22Rv1 (cell line): ENCODE measurements at regions not wholly inside any gene's neighbourhood (a gene's known extent, or its start where the extent isn't known, plus 50 kb on each side); places are given as distances from the start of the nearest gene placed in this dataset.

Experiments used
- H3K27ac ChIP-seq: fragments of 450-650 bp; 2 replicates; pipeline ENCODE4 v1.5.1; 2017
- CTCF ChIP-seq: fragments of 450-650 bp; IDR thresholded peaks from 2 replicates; pipeline ENCODE4 v1.5.1; 2017; ENCODE audit warnings: mild to moderate bottlenecking
- ZFX ChIP-seq: fragments of 450-650 bp; IDR thresholded peaks from 2 replicates; pipeline ENCODE4 v1.6.1; 2017; ENCODE audit warnings: antibody characterized with exemption, borderline replicate concordance

GRCh38 chr2:41782306-41783158, 265.3 kb upstream of the PKDCC start:
- TF ChIP-seq CTCF (peak; percentile 74), ZFX (no peak)

DNA sequence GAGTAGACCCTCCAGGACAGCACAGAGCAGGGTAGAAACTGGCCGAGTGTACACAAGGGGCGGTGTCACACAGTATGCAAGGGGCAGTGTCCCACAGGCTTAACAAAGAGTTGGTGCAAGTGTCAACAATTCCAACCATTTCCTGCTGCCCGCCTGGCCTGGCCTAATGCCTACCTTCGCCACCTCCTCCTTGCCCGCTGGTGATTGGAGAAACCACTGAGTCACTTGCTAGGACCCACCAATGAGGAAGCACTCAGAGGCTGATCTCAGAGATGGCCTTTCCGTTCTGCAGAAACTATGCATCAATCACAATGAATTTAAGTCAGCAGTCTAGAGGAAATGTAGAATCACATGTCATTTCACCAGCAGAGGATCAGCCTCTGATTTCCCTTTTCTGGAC, 263.3 kb upstream of the PKDCC start:
- TF ChIP-seq ZFX = no peak
- no peak for TF ChIP-seq CTCF
- H3K27ac ChIP-seq = no peak overlapping the region

More at GRCh38 chr2:41782306-41783158, 265.3 kb upstream of the PKDCC start:
- no peak overlapping the region for H3K27ac ChIP-seq

- TF ChIP-seq ZFX (no peak), CTCF (no peak)
Observed at GRCh38 chr2:41785251-41786022, 262.4 kb upstream of the PKDCC start.

GRCh38 chr2:41791523-41791922, 256.3 kb upstream of the PKDCC start:
- no peak for TF ChIP-seq CTCF
- TF ChIP-seq ZFX = no peak
- no peak overlapping the region for H3K27ac ChIP-seq

More at GRCh38 chr2:41785251-41786022, 262.4 kb upstream of the PKDCC start:
- H3K27ac ChIP-seq = no peak overlapping the region

DNA sequence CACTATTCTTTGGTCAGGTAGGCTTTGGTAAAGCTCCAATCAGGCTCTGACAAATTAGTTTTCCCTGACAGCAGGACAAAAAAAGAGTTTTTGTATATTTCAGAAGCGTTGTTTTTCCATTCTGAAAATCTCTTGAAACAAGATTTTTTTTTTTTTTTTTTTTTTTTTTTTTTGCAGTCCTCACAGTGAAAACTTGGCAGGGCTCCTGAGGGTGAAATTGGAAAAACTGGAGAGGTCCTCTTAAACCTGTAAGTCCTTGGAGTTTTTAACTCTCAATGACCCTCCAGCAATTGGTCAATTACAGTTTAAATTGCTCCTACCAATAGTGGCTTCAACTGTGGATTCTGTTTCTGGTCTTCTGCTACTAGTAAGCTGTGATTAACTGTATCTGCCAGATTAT, 244.5 kb upstream of the PKDCC start:
- no peak overlapping the region for H3K27ac ChIP-seq
- no peak for TF ChIP-seq ZFX
- no peak for TF ChIP-seq CTCF

- no peak overlapping the region for H3K27ac ChIP-seq
- TF ChIP-seq CTCF = no peak
- no peak for TF ChIP-seq ZFX
Observed at GRCh38 chr2:41806286-41806685, 241.5 kb upstream of the PKDCC start.

DNA sequence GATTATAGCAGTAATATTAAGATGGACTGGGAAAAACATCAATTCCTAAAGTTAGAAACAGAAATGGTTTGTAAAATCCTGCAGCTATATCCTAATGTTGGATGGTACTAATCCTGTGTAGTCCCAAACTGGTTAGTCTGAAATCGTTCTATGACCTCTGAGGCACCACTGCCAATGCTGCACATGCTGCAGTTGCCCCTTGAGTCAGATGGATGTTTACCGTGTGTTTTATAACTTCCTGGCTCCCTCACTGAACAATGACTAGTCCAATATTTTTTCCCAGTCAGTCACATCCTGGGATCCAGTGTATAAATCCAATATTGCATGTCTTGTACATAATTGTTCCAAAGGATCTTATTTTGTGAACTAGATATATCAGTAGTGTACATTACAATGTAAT, 226.7 kb upstream of the PKDCC start:
- no peak overlapping the region for H3K27ac ChIP-seq
- TF ChIP-seq CTCF = no peak
- TF ChIP-seq ZFX = no peak
